Heart left ventricle (tissue), 16 donors: ENCODE measurements at regions not wholly inside any gene's neighbourhood (a gene's known extent, or its start where the extent isn't known, plus 50 kb on each side); places are given as distances from the start of the nearest gene placed in this dataset.

Experiments used
- ATAC-seq, 4 donors: fragments of 200-7000 bp; cut with Tn5 transposase; one replicate each; pipeline ENCODE4 v1.9.1; 2020 to 2022; ENCODE audit warnings: moderate library complexity in 4 of 4, mild to moderate bottlenecking in 3 of 4, moderate number of reproducible peaks in 1 of 4
- DNase-seq, 5 donors: peaks; one replicate each; pipeline ENCODE4 v3.0.0-alpha.2; 2020
- H3K27ac ChIP-seq, 12 donors: fragments of 200-600 bp; sonication (generic) in 4 of 12; one replicate each; pipeline versions ENCODE4 v1.5.0 to v1.8.0; 2016 to 2022; ENCODE audit warnings: mild to moderate bottlenecking in 2 of 12
- H3K27me3 ChIP-seq, 9 donors: fragments of 200-600 bp; sonication (generic) in 2 of 9; one replicate each; pipeline versions ENCODE4 v1.5.1 to v1.8.0; 2016 to 2022; ENCODE audit warnings: mild to moderate bottlenecking in 3 of 9
- H3K36me3 ChIP-seq, 9 donors: fragments of 200-600 bp; sonication (generic) in 2 of 9; one replicate each; pipeline versions ENCODE4 v1.5.0 to v1.8.0; 2018 to 2022; ENCODE audit warnings: mild to moderate bottlenecking in 2 of 9
- H3K4me1 ChIP-seq, 12 donors: fragments of 200-600 bp; sonication (generic) in 4 of 12; one replicate each; pipeline versions ENCODE4 v1.5.0 to v1.8.0; 2016 to 2022; ENCODE audit warnings: mild to moderate bottlenecking in 3 of 12
- H3K4me3 ChIP-seq, 12 donors: fragments of 200-600 bp; sonication (generic) in 4 of 12; one replicate each; pipeline versions ENCODE4 v1.5.0 to v1.8.0; 2017 to 2022; ENCODE audit warnings: mild to moderate bottlenecking in 9 of 12, moderate library complexity in 4 of 12
- H3K9me3 ChIP-seq, 12 donors: fragments of 200-600 bp; sonication (generic) in 4 of 12; one replicate each; pipeline versions ENCODE4 v1.5.0 to v1.8.0; 2016 to 2022; ENCODE audit warnings: mild to moderate bottlenecking in 1 of 12
- POLR2A ChIP-seq, 2 donors: fragments of 450-650 bp; IDR thresholded peaks; one replicate each; pipeline ENCODE4 v1.6.1; 2017; ENCODE audit warnings: antibody characterized with exemption in 2 of 2, mild to moderate bottlenecking in 2 of 2, moderate library complexity in 2 of 2
- WGBS, 4 donors: extraction: QIAGEN DNeasy Blood & Tissue Kit in 2 of 4; methylation state at CpG; one replicate each; pipeline versions ENCODE4 v1.1.5 to v1.1.7; 2013 to 2018; 5-methylcytosine and 5-hydroxymethylcytosine counted together
- intact Hi-C, 10 donors: fragments of 100-400 bp; cut with DNase I; formaldehyde crosslinking; loops; one replicate each; pipeline versions ENCODE4 v1.11.1 to v1.14.2; 2022
- TF ChIP-seq, protein P1 (sequence below), 12 donors: fragments of 200-600 bp; sonication (generic) in 4 of 12; IDR thresholded peaks; one replicate each; pipeline versions ENCODE4 v1.5.0 to v1.8.0; 2018 to 2022; ENCODE audit warnings: antibody characterized with exemption in 12 of 12, mild to moderate bottlenecking in 5 of 12
- donor health status: ischemic (EF 13 %, LVEDD 7.1; RV severe dilation, severe dysfunction).
- donor health status: healthy with polysubstance abuse.
- donor health status: DM: no; HTN: yes; CAD: no.
- donor health status: DM: no; HTN: no; CAD: no.
- donor health status: ischemic (EF 25% LVEDD 6.9; RV normal size, moderate dysfunction).
- donor health status: ischemic (EF 25% LVEDD 5.7; RV mildly dilated, moderate dysfunction).
- donor health status: healthy.
- donor health status: DM: yes; HTN: yes; CAD: no.
- donor health status: ischemic (EF 35%, LVEDD 5.7; RV mildly dilated, moderate dysfunction).
- donor health status: nonischemic (EF 11% LVEDD 7.7; RV severe dilation, severe dysfunction).
- donor health status: DM: yes; HTN: yes; CAD: no.
- donor health status: PGD.
- donor health status: ischemic (EF 29% LVEDD 5.4; RV normal size, mild dysfunction).
- donor health status: nonischemic (EF 23%, LVEDD 6.1; RV moderate dilation, normal function).

DNA sequence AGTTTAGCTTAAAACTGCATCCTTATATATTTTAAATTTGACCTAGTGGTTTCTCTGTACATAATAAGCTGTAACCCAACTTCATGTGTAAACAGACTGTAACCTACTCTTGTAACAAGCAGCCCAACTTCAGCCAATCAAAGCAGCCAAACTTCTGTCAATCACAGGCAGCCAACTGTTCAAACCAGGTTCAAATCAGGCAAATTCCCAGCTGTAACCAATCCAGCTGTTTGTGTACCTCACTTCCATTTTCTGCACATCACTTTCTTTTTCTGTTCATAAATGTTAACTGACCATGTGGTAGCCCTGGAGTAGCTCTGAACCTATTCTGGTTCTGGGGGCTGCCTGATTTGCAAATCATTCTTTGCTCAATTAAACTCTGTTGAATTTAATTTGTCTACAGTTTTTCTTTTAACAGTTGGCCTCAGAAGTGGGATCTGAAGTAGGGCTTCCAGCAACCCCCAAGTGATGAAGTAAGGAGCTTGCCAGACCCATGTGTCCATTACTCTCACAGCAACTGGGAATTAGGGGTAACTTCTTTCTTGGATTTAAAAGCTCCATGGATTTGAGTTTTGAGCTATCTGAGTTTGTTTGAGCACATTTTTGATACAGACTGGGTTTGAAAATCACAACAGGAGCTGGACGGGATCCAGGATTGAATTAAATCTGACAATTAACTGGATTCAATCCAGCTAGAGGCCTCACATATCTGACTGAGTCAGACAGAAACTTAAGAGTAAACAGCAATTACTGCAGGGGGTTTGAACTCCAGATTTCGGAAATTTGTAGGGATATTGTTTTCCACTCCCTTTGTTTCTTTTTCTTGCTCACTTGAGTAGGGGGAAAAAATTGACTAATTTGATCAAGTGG, 1569.7 kb upstream of the SLC39A10 start:
- intact Hi-C loops = no loop called here
- H3K36me3 ChIP-seq = no peaks in the 10 kb centered on the region
- no peaks in the 10 kb centered on the region for H3K4me1 ChIP-seq
- no peak overlapping the region for H3K27ac ChIP-seq
- WGBS, 4 donors = 30 to 56% (median 45%) methylated on average over 2 of the region's 2 CpGs
- ATAC-seq (no peak), DNase-seq (no peak)
- no peak overlapping the region for H3K4me3 ChIP-seq
- TF ChIP-seq POLR2A (IDR thresholded peaks at IDR 0.05) = no peak
- TF ChIP-seq, protein P1, sequence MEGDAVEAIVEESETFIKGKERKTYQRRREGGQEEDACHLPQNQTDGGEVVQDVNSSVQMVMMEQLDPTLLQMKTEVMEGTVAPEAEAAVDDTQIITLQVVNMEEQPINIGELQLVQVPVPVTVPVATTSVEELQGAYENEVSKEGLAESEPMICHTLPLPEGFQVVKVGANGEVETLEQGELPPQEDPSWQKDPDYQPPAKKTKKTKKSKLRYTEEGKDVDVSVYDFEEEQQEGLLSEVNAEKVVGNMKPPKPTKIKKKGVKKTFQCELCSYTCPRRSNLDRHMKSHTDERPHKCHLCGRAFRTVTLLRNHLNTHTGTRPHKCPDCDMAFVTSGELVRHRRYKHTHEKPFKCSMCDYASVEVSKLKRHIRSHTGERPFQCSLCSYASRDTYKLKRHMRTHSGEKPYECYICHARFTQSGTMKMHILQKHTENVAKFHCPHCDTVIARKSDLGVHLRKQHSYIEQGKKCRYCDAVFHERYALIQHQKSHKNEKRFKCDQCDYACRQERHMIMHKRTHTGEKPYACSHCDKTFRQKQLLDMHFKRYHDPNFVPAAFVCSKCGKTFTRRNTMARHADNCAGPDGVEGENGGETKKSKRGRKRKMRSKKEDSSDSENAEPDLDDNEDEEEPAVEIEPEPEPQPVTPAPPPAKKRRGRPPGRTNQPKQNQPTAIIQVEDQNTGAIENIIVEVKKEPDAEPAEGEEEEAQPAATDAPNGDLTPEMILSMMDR (IDR thresholded peaks at IDR 0.05) = no peak
- no peaks in the 10 kb centered on the region for H3K27me3 ChIP-seq
- peaks cover 0 to 10% (median 0%) of the 10 kb centered on the region in 12 donors for H3K9me3 ChIP-seq

DNA sequence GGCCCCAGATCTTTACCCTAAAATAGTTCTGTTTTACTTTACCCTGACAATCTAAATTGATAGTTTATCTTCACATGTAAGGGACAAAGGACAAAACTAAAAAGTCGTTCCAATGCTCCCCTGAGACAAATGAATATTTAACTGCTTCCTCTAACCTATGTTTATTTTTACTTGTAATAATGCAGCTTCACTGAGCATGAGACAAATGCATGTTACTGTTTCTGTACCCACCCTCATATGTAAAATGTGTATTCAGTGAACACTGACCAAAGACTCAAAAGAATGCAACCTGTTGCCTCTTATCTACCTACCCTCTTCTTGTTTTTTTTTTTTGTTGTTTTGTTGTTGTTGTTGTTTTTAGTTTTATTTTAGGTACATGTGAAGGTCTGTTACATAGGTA, 1570.9 kb upstream of the SLC39A10 start:
- H3K9me3 ChIP-seq = peaks cover 0 to 10% (median 0%) of the 10 kb centered on the region in 12 donors
- no peak overlapping the region for H3K27ac ChIP-seq
- no peaks in the 10 kb centered on the region for H3K27me3 ChIP-seq
- ATAC-seq (no peak), DNase-seq (no peak)
- TF ChIP-seq POLR2A (IDR thresholded peaks at IDR 0.05) = no peak
- TF ChIP-seq, protein P1 (IDR thresholded peaks at IDR 0.05) = no peak
- intact Hi-C loops = no loop called here
- no peak overlapping the region for H3K4me3 ChIP-seq
- WGBS, 4 donors = 3 to 19% (median 7%) methylated on average over 1 of the region's 1 CpG
- H3K36me3 ChIP-seq = no peaks in the 10 kb centered on the region
- no peaks in the 10 kb centered on the region for H3K4me1 ChIP-seq

DNA sequence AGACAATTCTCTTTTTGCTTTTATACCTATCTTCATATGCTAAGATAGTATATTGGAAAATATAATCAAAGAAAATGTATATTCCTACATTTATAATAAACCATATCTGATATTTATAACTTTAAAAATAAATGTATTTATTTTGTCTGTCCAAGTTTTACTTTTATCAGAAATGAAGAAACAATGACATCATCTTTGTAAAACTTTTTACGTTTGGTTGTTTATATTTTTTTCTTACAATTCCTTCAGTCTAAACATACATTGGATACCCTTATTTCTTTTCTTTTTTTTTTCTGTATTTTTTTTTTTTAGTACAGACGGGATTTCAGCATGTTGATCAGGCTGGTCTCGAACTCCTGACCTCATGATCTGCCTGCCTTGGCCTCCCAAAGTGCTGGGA, 1577.0 kb upstream of the SLC39A10 start:
- Histone ChIP-seq H3K36me3 (no peaks in the 10 kb centered on the region), H3K4me3 (no peak overlapping the region), H3K9me3 (peaks cover 0 to 10% (median 0%) of the 10 kb centered on the region in 12 donors), H3K27ac (no peak overlapping the region), H3K27me3 (no peaks in the 10 kb centered on the region), H3K4me1 (no peaks in the 10 kb centered on the region)
- TF ChIP-seq POLR2A (IDR thresholded peaks at IDR 0.05) = no peak
- TF ChIP-seq, protein P1 (IDR thresholded peaks at IDR 0.05) = no peak
- ATAC-seq (no peak), DNase-seq (no peak)
- 58 to 75% (median 64%) methylated on average over 3 of the region's 3 CpGs for WGBS, 4 donors
- intact Hi-C loops = no loop called here

DNA sequence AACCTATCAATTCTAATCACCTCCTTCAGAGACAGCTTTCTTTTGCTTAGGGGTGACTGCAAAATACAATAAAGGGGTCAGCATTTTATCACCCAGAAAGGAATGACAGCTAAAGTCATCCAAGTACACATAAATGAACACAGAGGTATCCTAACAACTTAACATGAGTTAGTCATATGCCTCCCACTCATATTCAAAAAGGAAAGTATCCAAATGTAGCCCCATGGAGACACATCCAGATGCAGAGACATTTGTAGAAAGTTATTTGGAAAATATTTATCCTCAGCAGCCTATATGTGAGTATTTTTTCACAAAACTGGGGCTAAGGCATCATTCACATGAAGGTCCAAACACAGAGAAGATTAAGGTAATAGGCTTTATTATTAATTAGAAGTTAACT, 1579.7 kb upstream of the SLC39A10 start:
- Histone ChIP-seq H3K4me1 (no peaks in the 10 kb centered on the region), H3K9me3 (peaks cover 0 to 5% (median 0%) of the 10 kb centered on the region in 12 donors), H3K27me3 (no peaks in the 10 kb centered on the region), H3K36me3 (no peaks in the 10 kb centered on the region), H3K27ac (no peak overlapping the region), H3K4me3 (no peak overlapping the region)
- ATAC-seq (no peak), DNase-seq (no peak)
- intact Hi-C loops = no loop called here
- TF ChIP-seq, protein P1 (IDR thresholded peaks at IDR 0.05) = no peak
- TF ChIP-seq POLR2A (IDR thresholded peaks at IDR 0.05) = no peak
